ENCODE measurements at regions not wholly inside any gene's neighbourhood (a gene's known extent, or its start where the extent isn't known, plus 50 kb on each side); places are given as distances from the start of the nearest gene placed in this dataset.

DNA sequence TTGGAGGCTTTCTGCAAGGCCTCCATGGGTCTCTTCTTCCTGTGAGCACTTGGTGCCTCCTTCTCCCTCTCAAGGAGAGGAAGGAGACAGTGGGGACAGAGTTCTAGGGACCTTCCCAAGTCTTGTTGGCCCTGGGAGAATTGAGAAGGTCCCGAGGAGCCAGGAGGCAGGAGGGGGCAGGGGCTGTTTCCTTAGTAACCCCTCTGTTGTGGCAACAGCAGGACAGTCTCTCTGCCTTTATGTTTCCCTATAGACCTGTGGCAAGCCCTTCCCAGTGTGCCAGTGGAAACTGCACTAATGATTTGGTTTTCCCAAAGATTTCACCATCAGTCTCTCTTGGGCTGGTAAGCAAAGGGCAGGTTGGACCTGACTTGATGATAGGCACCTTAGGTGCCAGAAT, 87.8 kb upstream of the GALNT15 start:
- H3K9me3 ChIP-seq (replicated peaks in 1 of 2; ENCODE audit: control insufficient read depth in 1 of 2, insufficient read depth in 1 of 2, low read length in 2 of 2), result peaks cover 1 to 2% of the 10 kb centered on the region in 2 donors
- no peak overlapping the region for H3K4me2 ChIP-seq (replicated peaks; ENCODE audit: extremely low read depth, low read length, poor library complexity, severe bottlenecking)
- Mint-ChIP-seq H3K27ac (no peak overlapping the region), H3K9me3 (peaks cover 8 to 15% (median 9%) of the 10 kb centered on the region in 7 donors), H3K4me1 (no peaks in the 10 kb centered on the region), H3K36me3 (no peaks in the 10 kb centered on the region), H3K4me3 (no peak overlapping the region), H3K27me3 (ENCODE audit: low read depth in 3 of 3) (peaks cover 0 to 5% (median 2%) of the 10 kb centered on the region in 3 donors)
- H3K79me2 ChIP-seq (ENCODE audit: insufficient read depth, low read length), result no peaks in the 10 kb centered on the region
- TF ChIP-seq, protein P1, sequence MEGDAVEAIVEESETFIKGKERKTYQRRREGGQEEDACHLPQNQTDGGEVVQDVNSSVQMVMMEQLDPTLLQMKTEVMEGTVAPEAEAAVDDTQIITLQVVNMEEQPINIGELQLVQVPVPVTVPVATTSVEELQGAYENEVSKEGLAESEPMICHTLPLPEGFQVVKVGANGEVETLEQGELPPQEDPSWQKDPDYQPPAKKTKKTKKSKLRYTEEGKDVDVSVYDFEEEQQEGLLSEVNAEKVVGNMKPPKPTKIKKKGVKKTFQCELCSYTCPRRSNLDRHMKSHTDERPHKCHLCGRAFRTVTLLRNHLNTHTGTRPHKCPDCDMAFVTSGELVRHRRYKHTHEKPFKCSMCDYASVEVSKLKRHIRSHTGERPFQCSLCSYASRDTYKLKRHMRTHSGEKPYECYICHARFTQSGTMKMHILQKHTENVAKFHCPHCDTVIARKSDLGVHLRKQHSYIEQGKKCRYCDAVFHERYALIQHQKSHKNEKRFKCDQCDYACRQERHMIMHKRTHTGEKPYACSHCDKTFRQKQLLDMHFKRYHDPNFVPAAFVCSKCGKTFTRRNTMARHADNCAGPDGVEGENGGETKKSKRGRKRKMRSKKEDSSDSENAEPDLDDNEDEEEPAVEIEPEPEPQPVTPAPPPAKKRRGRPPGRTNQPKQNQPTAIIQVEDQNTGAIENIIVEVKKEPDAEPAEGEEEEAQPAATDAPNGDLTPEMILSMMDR (IDR thresholded peaks at IDR 0.05), result no peak
- H3K4me1 ChIP-seq (ENCODE audit: control insufficient read depth in 1 of 2, insufficient read depth in 2 of 2, low read length in 2 of 2), result no peaks in the 10 kb centered on the region
- H3K27ac ChIP-seq (ENCODE audit: low read depth in 1 of 2, low read length in 2 of 2), result no peak overlapping the region
- intact Hi-C loops (cut with micrococcal nuclease), result no loop called here
- H3K27me3 ChIP-seq (ENCODE audit: control insufficient read depth in 2 of 2, insufficient read depth in 2 of 2, low read length in 2 of 2), result no peaks in the 10 kb centered on the region
- DNase-seq, result no peak
- no peaks in the 10 kb centered on the region for H3K36me3 ChIP-seq (replicated peaks in 1 of 2; ENCODE audit: control insufficient read depth in 1 of 2, insufficient read depth in 2 of 2, low read length in 2 of 2)
- no peak overlapping the region for H3K9ac ChIP-seq (ENCODE audit: insufficient read depth, low read length, poor library complexity, severe bottlenecking)
- H3K4me3 ChIP-seq (replicated peaks in 1 of 3; ENCODE audit: low read depth in 2 of 3, low read length in 3 of 3), result no peak overlapping the region
- 83% methylated on average over 1 of the region's 1 CpG for WGBS (ENCODE audit: insufficient coverage)
- H4K20me1 ChIP-seq (ENCODE audit: insufficient read depth, low read length), result no peaks in the 10 kb centered on the region
- no peak overlapping the region for H2AFZ ChIP-seq (ENCODE audit: insufficient read depth, low read depth, low read length, poor library complexity, severe bottlenecking)

DNA sequence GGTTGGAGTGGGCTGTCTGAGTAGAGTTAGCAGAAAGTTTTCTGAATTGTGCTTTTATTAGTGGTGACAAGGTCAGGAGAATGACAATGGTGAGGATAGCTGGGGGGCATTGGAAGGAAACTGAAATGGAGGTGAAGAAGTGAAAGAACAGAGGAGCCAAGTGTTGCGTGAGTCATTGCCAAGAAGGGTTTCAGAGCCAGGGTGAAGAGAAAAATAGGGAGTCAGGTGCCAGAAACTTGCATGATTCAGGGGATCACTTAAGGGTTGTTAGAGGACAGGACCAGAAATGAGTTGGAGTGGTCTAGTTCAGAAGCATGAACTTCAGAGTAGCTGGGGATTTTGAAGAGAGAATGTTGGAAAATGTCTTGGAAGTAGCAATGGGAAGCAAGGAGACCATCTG, 86.0 kb upstream of the GALNT15 start:
- Histone ChIP-seq H3K9me3 (replicated peaks in 1 of 2; ENCODE audit: control insufficient read depth in 1 of 2, insufficient read depth in 1 of 2, low read length in 2 of 2) (no peaks in the 10 kb centered on the region), H3K27me3 (ENCODE audit: control insufficient read depth in 2 of 2, insufficient read depth in 2 of 2, low read length in 2 of 2) (no peaks in the 10 kb centered on the region), H3K4me1 (ENCODE audit: control insufficient read depth in 1 of 2, insufficient read depth in 2 of 2, low read length in 2 of 2) (no peaks in the 10 kb centered on the region), H3K9ac (ENCODE audit: insufficient read depth, low read length, poor library complexity, severe bottlenecking) (no peak overlapping the region), H3K4me2 (replicated peaks; ENCODE audit: extremely low read depth, low read length, poor library complexity, severe bottlenecking) (no peak overlapping the region), H4K20me1 (ENCODE audit: insufficient read depth, low read length) (no peaks in the 10 kb centered on the region), H3K27ac (ENCODE audit: low read depth in 1 of 2, low read length in 2 of 2) (no peak overlapping the region), H3K79me2 (ENCODE audit: insufficient read depth, low read length) (no peaks in the 10 kb centered on the region), H3K4me3 (replicated peaks in 1 of 3; ENCODE audit: low read depth in 2 of 3, low read length in 3 of 3) (no peak overlapping the region), H3K36me3 (replicated peaks in 1 of 2; ENCODE audit: control insufficient read depth in 1 of 2, insufficient read depth in 2 of 2, low read length in 2 of 2) (no peaks in the 10 kb centered on the region), H2AFZ (ENCODE audit: insufficient read depth, low read depth, low read length, poor library complexity, severe bottlenecking) (no peak overlapping the region)
- TF ChIP-seq, protein P1 (IDR thresholded peaks at IDR 0.05), result no peak
- Mint-ChIP-seq H3K4me3 (no peak overlapping the region), H3K27me3 (ENCODE audit: low read depth in 3 of 3) (peaks cover 0 to 5% (median 2%) of the 10 kb centered on the region in 3 donors), H3K36me3 (no peaks in the 10 kb centered on the region), H3K4me1 (no peaks in the 10 kb centered on the region), H3K27ac (no peak overlapping the region), H3K9me3 (peaks cover 0 to 4% (median 0%) of the 10 kb centered on the region in 7 donors)
- 100% methylated on average over 1 of the region's 1 CpG for WGBS (ENCODE audit: insufficient coverage)
- no peak for DNase-seq
- intact Hi-C loops (cut with micrococcal nuclease), result no loop called here

All from CD14-positive monocyte (primary cell).